Natural killer cell (primary cell): ENCODE measurements at regions not wholly inside any gene's neighbourhood (a gene's known extent, or its start where the extent isn't known, plus 50 kb on each side); places are given as distances from the start of the nearest gene placed in this dataset.

Experiments
- ATAC-seq, 3 donors: fragments of 150-1000 bp in 2 of 3; fragments of 200-7000 bp in 1 of 3; cut with Tn5 transposase; 1 replicate in 1 of 3; 2 replicates in 2 of 3; pipeline ENCODE4 v1.10.0; 2021; ENCODE audit warnings: mild to moderate bottlenecking in 2 of 3, moderate library complexity in 2 of 3
- DNase-seq, 2 donors: peaks; one replicate each; pipeline versions ENCODE4 v3.0.0 to v3.0.0-alpha.2; 2013 to 2021; ENCODE audit warnings: mixed read lengths in 1 of 2
- H3K27ac ChIP-seq: one replicate; pipeline ENCODE4 v1.5.1; 2013; ENCODE audit warnings: mild to moderate bottlenecking, low read length
- H3K27me3 ChIP-seq: one replicate; pipeline ENCODE4 v1.6.1; 2013; ENCODE audit warnings: low read length; ENCODE audit not compliant: control insufficient read depth, insufficient read depth
- H3K36me3 ChIP-seq: one replicate; pipeline ENCODE4 v1.6.1; 2013; ENCODE audit warnings: low read length; ENCODE audit not compliant: control insufficient read depth, insufficient read depth
- H3K4me1 ChIP-seq: one replicate; pipeline ENCODE4 v1.6.1; 2013; ENCODE audit warnings: low read length; ENCODE audit not compliant: control insufficient read depth, insufficient read depth
- H3K4me3 ChIP-seq: one replicate; pipeline ENCODE4 v1.5.1; 2013; ENCODE audit warnings: low read length
- H3K9me3 ChIP-seq: one replicate; pipeline ENCODE4 v1.6.1; 2013; ENCODE audit warnings: low read length; ENCODE audit not compliant: control insufficient read depth, insufficient read depth
- H3K27ac Mint-ChIP-seq, 2 donors: one replicate each; pipeline ENCODE4 v1.8.0; 2022; ENCODE audit warnings: mild to moderate bottlenecking in 2 of 2, mixed read lengths in 2 of 2, moderate library complexity in 1 of 2
- H3K27me3 Mint-ChIP-seq, 2 donors: one replicate each; pipeline ENCODE4 v1.8.0; 2022; ENCODE audit warnings: low read depth in 2 of 2, mixed read lengths in 2 of 2
- H3K36me3 Mint-ChIP-seq: one replicate; pipeline ENCODE4 v1.8.0; 2022; ENCODE audit warnings: mixed read lengths
- H3K4me1 Mint-ChIP-seq, 2 donors: one replicate each; pipeline ENCODE4 v1.8.0; 2022; ENCODE audit warnings: mixed read lengths in 2 of 2
- H3K4me3 Mint-ChIP-seq: one replicate; pipeline ENCODE4 v1.8.0; 2022; ENCODE audit warnings: mild to moderate bottlenecking, moderate library complexity, mixed read lengths
- H3K9me3 Mint-ChIP-seq, 2 donors: one replicate each; pipeline ENCODE4 v1.8.0; 2022; ENCODE audit warnings: mixed read lengths in 2 of 2
- CTCF ChIP-seq: fragments of 200-600 bp; IDR thresholded peaks from one replicate; pipeline ENCODE4 v1.8.0; 2022; ENCODE audit warnings: antibody characterized with exemption
- whole genome bisulfite sequencing: methylation state at CpG from one replicate; pipeline ENCODE4 v1.1.7; 2013; ENCODE audit warnings: missing lambda C conversion rate; ENCODE audit not compliant: insufficient coverage; 5-methylcytosine and 5-hydroxymethylcytosine counted together
- intact Hi-C: fragments of 100-400 bp; cut with micrococcal nuclease; formaldehyde crosslinking; loops from one replicate; pipeline ENCODE4 v1.14.2; 2022

- H3K9me3 Mint-ChIP-seq, result no peaks in the 10 kb centered on the region
- no peaks in the 10 kb centered on the region for H3K9me3 ChIP-seq
- no peaks in the 10 kb centered on the region for H3K4me1 Mint-ChIP-seq
Measured at GRCh38 chr6:134734312-134734869, 215.5 kb downstream of the ALDH8A1 start.

GRCh38 chr6:134733801-134734200, 216.1 kb downstream of the ALDH8A1 start:
- TF ChIP-seq CTCF, result no peak
- H3K27ac Mint-ChIP-seq, result no peak overlapping the region
- H3K4me3 Mint-ChIP-seq, result no peak overlapping the region
- no peak for ATAC-seq
- H3K9me3 ChIP-seq, result no peaks in the 10 kb centered on the region
- peaks cover 2% of the 10 kb centered on the region for H3K27me3 ChIP-seq
- H3K36me3 Mint-ChIP-seq, result no peaks in the 10 kb centered on the region
- no peaks in the 10 kb centered on the region for H3K9me3 Mint-ChIP-seq
- no peaks in the 10 kb centered on the region for H3K4me1 ChIP-seq
- no peaks in the 10 kb centered on the region for H3K27me3 Mint-ChIP-seq
- H3K36me3 ChIP-seq, result no peaks in the 10 kb centered on the region
- intact Hi-C loops, result no loop called here
- no peak for DNase-seq
- no peaks in the 10 kb centered on the region for H3K4me1 Mint-ChIP-seq
- no peak overlapping the region for H3K4me3 ChIP-seq
- 88% methylated on average over 1 of the region's 1 CpG for WGBS
- H3K27ac ChIP-seq, result no peak overlapping the region

More at GRCh38 chr6:134734312-134734869, 215.5 kb downstream of the ALDH8A1 start:
- Mint-ChIP-seq H3K27me3 (no peaks in the 10 kb centered on the region), H3K36me3 (no peaks in the 10 kb centered on the region), H3K4me3 (no peak overlapping the region), H3K27ac (no peak overlapping the region)
- Histone ChIP-seq H3K4me3 (no peak overlapping the region), H3K4me1 (no peaks in the 10 kb centered on the region), H3K36me3 (no peaks in the 10 kb centered on the region), H3K27ac (no peak overlapping the region), H3K27me3 (peaks cover 2% of the 10 kb centered on the region)
- 94% methylated on average over 6 of the region's 6 CpGs for WGBS
- ATAC-seq (no peak), DNase-seq (no peak)
- no peak for TF ChIP-seq CTCF
- intact Hi-C loops, result no loop called here

- Histone ChIP-seq H3K36me3 (no peaks in the 10 kb centered on the region), H3K9me3 (no peaks in the 10 kb centered on the region), H3K4me1 (no peaks in the 10 kb centered on the region), H3K4me3 (no peak overlapping the region), H3K27me3 (peaks cover 2% of the 10 kb centered on the region), H3K27ac (no peak overlapping the region)
- intact Hi-C loops, result no loop called here
- no peaks in the 10 kb centered on the region for H3K27me3 Mint-ChIP-seq
- H3K36me3 Mint-ChIP-seq, result no peaks in the 10 kb centered on the region
- no peak overlapping the region for H3K4me3 Mint-ChIP-seq
- no peaks in the 10 kb centered on the region for H3K4me1 Mint-ChIP-seq
- no peak for ATAC-seq
- no peak overlapping the region for H3K27ac Mint-ChIP-seq
- no peak for TF ChIP-seq CTCF
- DNase-seq, result no peak
- whole genome bisulfite sequencing, result 87% methylated on average over 2 of the region's 4 CpGs
- H3K9me3 Mint-ChIP-seq, result no peaks in the 10 kb centered on the region
Measured at GRCh38 chr6:134732763-134733162, 217.1 kb downstream of the ALDH8A1 start.

GRCh38 chr6:134731615-134732014, 218.3 kb downstream of the ALDH8A1 start:
- 78% methylated on average over 1 of the region's 1 CpG for WGBS
- no peaks in the 10 kb centered on the region for H3K4me1 ChIP-seq
- DNase-seq, result no peak
- no peaks in the 10 kb centered on the region for H3K4me1 Mint-ChIP-seq
- no peaks in the 10 kb centered on the region for H3K9me3 Mint-ChIP-seq
- no peaks in the 10 kb centered on the region for H3K36me3 Mint-ChIP-seq
- H3K36me3 ChIP-seq, result no peaks in the 10 kb centered on the region
- H3K4me3 Mint-ChIP-seq, result no peak overlapping the region
- H3K27ac ChIP-seq, result no peak overlapping the region
- ATAC-seq, result no peak
- no peaks in the 10 kb centered on the region for H3K9me3 ChIP-seq
- TF ChIP-seq CTCF, result no peak
- H3K27me3 ChIP-seq, result peaks cover 2% of the 10 kb centered on the region
- peaks cover 0 to 2% of the 10 kb centered on the region in 2 donors for H3K27me3 Mint-ChIP-seq
- intact Hi-C loops, result no loop called here
- no peak overlapping the region for H3K27ac Mint-ChIP-seq
- no peak overlapping the region for H3K4me3 ChIP-seq
